WERI-Rb-1 (cell line): ENCODE measurements at regions not wholly inside any gene's neighbourhood (a gene's known extent, or its start where the extent isn't known, plus 50 kb on each side); places are given as distances from the start of the nearest gene placed in this dataset.

Experiments
- DNase-seq: peaks from one replicate; pipeline ENCODE4 v3.0.0-alpha.2; 2020
- H3K27ac ChIP-seq: fragments of 250-450 bp; sonication (Bioruptor Pico); 2 replicates; pipeline ENCODE4 v1.5.1; 2020; ENCODE audit warnings: mild to moderate bottlenecking, moderate library complexity
- H3K27me3 ChIP-seq: fragments of 250-450 bp; sonication (Bioruptor Pico); 2 replicates; pipeline ENCODE4 v1.5.1; 2021; ENCODE audit warnings: mild to moderate bottlenecking, low read depth, moderate library complexity; ENCODE audit not compliant: insufficient read depth, severe bottlenecking
- H3K36me3 ChIP-seq: fragments of 250-450 bp; sonication (Bioruptor Pico); 2 replicates; pipeline ENCODE4 v1.5.1; 2020; ENCODE audit warnings: mild to moderate bottlenecking, moderate library complexity
- H3K4me3 ChIP-seq: 2 replicates; pipeline ENCODE4 v1.5.1; 2011; ENCODE audit warnings: low read depth, mild to moderate bottlenecking, control low read depth, low read length
- H3K9me3 ChIP-seq: fragments of 250-450 bp; sonication (Bioruptor Pico); 2 replicates; pipeline ENCODE4 v1.5.1; 2021; ENCODE audit warnings: mild to moderate bottlenecking, moderate library complexity; ENCODE audit not compliant: severe bottlenecking
- CTCF ChIP-seq: IDR thresholded peaks from 2 replicates; pipeline ENCODE4 v1.5.1; 2011; ENCODE audit warnings: low read depth, mild to moderate bottlenecking, control low read depth, inconsistent platforms, low read length

- TF ChIP-seq CTCF, result no peak
- H3K27ac ChIP-seq, result no peak overlapping the region
- H3K9me3 ChIP-seq, result peaks cover 3% of the 10 kb centered on the region
- no peaks in the 10 kb centered on the region for H3K27me3 ChIP-seq
- no peak overlapping the region for H3K4me3 ChIP-seq
- H3K36me3 ChIP-seq, result no peaks in the 10 kb centered on the region
- no peak for DNase-seq
Measured at GRCh38 chr2:212921711-212922110, 229.7 kb downstream of the IKZF2 start.

- Histone ChIP-seq H3K27ac (no peak overlapping the region), H3K27me3 (no peaks in the 10 kb centered on the region), H3K36me3 (no peaks in the 10 kb centered on the region), H3K4me3 (no peak overlapping the region), H3K9me3 (peaks cover 3% of the 10 kb centered on the region)
- DNase-seq, result no peak
- no peak for TF ChIP-seq CTCF
Measured at GRCh38 chr2:212921061-212921460, 230.4 kb downstream of the IKZF2 start.

GRCh38 chr2:212919238-212919637 is 232.2 kb downstream of the IKZF2 start:
- Histone ChIP-seq H3K27ac (no peak overlapping the region), H3K4me3 (no peak overlapping the region), H3K9me3 (no peaks in the 10 kb centered on the region), H3K27me3 (no peaks in the 10 kb centered on the region), H3K36me3 (no peaks in the 10 kb centered on the region)
- TF ChIP-seq CTCF, result no peak
- no peak for DNase-seq

GRCh38 chr2:212918336-212918735 is 233.1 kb downstream of the IKZF2 start:
- H3K4me3 ChIP-seq, result no peak overlapping the region
- TF ChIP-seq CTCF, result no peak
- no peak for DNase-seq
- H3K9me3 ChIP-seq, result no peaks in the 10 kb centered on the region
- no peaks in the 10 kb centered on the region for H3K36me3 ChIP-seq
- no peak overlapping the region for H3K27ac ChIP-seq
- H3K27me3 ChIP-seq, result no peaks in the 10 kb centered on the region

- Histone ChIP-seq H3K27me3 (no peaks in the 10 kb centered on the region), H3K27ac (no peak overlapping the region), H3K4me3 (no peak overlapping the region), H3K36me3 (no peaks in the 10 kb centered on the region), H3K9me3 (no peaks in the 10 kb centered on the region)
- TF ChIP-seq CTCF, result no peak
- no peak for DNase-seq
Measured at GRCh38 chr2:212915121-212915782, 236.2 kb downstream of the IKZF2 start.

GRCh38 chr2:212914392-212914791 is 237.0 kb downstream of the IKZF2 start:
- no peak for DNase-seq
- Histone ChIP-seq H3K36me3 (no peaks in the 10 kb centered on the region), H3K9me3 (no peaks in the 10 kb centered on the region), H3K4me3 (no peak overlapping the region), H3K27ac (no peak overlapping the region), H3K27me3 (no peaks in the 10 kb centered on the region)
- no peak for TF ChIP-seq CTCF
